SH-SY5Y (cell line): ENCODE measurements at regions not wholly inside any gene's neighbourhood (a gene's known extent, or its start where the extent isn't known, plus 50 kb on each side); places are given as distances from the start of the nearest gene placed in this dataset.

ENCODE experiments used
- GATA2 ChIP-seq: IDR thresholded peaks from 2 replicates; pipeline ENCODE4 v1.6.1; 2011; ENCODE audit warnings: mild to moderate bottlenecking, low read depth, low read length
- GATA3 ChIP-seq: IDR thresholded peaks from 2 replicates; pipeline ENCODE4 v1.6.1; 2011; ENCODE audit warnings: low read depth, mild to moderate bottlenecking, low read length, moderate library complexity

DNA sequence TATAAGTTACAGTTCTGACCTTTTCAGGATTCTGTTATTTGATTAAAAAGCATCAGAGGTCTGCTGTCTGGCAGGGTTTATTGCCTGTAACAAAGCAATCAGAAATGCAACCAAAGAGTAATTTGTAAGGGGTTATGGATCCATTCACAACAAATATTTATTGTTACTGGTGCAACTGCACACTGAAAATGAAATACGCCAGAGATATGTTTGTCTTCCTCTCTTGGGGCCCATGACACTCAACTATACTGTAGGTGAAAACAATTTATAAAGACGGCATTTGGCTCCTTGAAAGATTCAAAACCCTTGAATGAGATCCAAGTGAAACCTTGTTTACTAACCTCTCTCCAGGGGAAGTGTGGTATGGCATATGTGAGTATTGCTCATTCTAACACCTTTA is 452.2 kb downstream of the MBD2 start:
- TF ChIP-seq GATA3, result no peak
- no peak for TF ChIP-seq GATA2
